ENCODE measurements at regions not wholly inside any gene's neighbourhood (a gene's known extent, or its start where the extent isn't known, plus 50 kb on each side); places are given as distances from the start of the nearest gene placed in this dataset.

GRCh38 chr12:108040947-108041346 lies 88.1 kb upstream of the WSCD2 start:
- TF ChIP-seq CTCF (IDR thresholded peaks at IDR 0.05; ENCODE audit: low read depth, low read length, missing control alignments): no peak

GRCh38 chr12:108043286-108043685 lies 85.8 kb upstream of the WSCD2 start:
- H3K4me3 ChIP-seq (ENCODE audit: low read depth, low read length): no peak overlapping the region
- DNase-seq (ENCODE audit: low read depth): no peak
- TF ChIP-seq CTCF (IDR thresholded peaks at IDR 0.05; ENCODE audit: low read depth, low read length, missing control alignments): no peak

More at GRCh38 chr12:108040947-108041346, 88.1 kb upstream of the WSCD2 start:
- no peak for DNase-seq (ENCODE audit: low read depth)
- no peak overlapping the region for H3K4me3 ChIP-seq (ENCODE audit: low read depth, low read length)

GRCh38 chr12:108043750-108044533 lies 85.1 kb upstream of the WSCD2 start:
- no peak for DNase-seq (ENCODE audit: low read depth)
- TF ChIP-seq CTCF (IDR thresholded peaks at IDR 0.05; ENCODE audit: low read depth, low read length, missing control alignments): no peak
- H3K4me3 ChIP-seq (ENCODE audit: low read depth, low read length): no peak overlapping the region

GRCh38 chr12:108046135-108046534 lies 83.0 kb upstream of the WSCD2 start:
- H3K4me3 ChIP-seq (ENCODE audit: low read depth, low read length): no peak overlapping the region

GRCh38 chr12:108046650-108047049 lies 82.4 kb upstream of the WSCD2 start:
- no peak for DNase-seq (ENCODE audit: low read depth)
- TF ChIP-seq CTCF (IDR thresholded peaks at IDR 0.05; ENCODE audit: low read depth, low read length, missing control alignments): no peak
- H3K4me3 ChIP-seq (ENCODE audit: low read depth, low read length): no peak overlapping the region

More at GRCh38 chr12:108046135-108046534, 83.0 kb upstream of the WSCD2 start:
- no peak for TF ChIP-seq CTCF (IDR thresholded peaks at IDR 0.05; ENCODE audit: low read depth, low read length, missing control alignments)
- no peak for DNase-seq (ENCODE audit: low read depth)

GRCh38 chr12:108047071-108047550 lies 82.0 kb upstream of the WSCD2 start:
- TF ChIP-seq CTCF (IDR thresholded peaks at IDR 0.05; ENCODE audit: low read depth, low read length, missing control alignments): no peak
- DNase-seq (ENCODE audit: low read depth): no peak
- no peak overlapping the region for H3K4me3 ChIP-seq (ENCODE audit: low read depth, low read length)

GRCh38 chr12:108048686-108049085 lies 80.4 kb upstream of the WSCD2 start:
- TF ChIP-seq CTCF (IDR thresholded peaks at IDR 0.05; ENCODE audit: low read depth, low read length, missing control alignments): no peak
- no peak overlapping the region for H3K4me3 ChIP-seq (ENCODE audit: low read depth, low read length)
- no peak for DNase-seq (ENCODE audit: low read depth)

All from GM12864 (cell line).